T-helper 2 cell treated with Interferon-gamma antibody and Interleukin-4, amounts not matched to agents 100 ng/mL and 5 ng/mL, for 36 hours (primary cell): ENCODE measurements at regions not wholly inside any gene's neighbourhood (a gene's known extent, or its start where the extent isn't known, plus 50 kb on each side); places are given as distances from the start of the nearest gene placed in this dataset.

Experiments
- intact Hi-C: fragments of 100-400 bp; cut with micrococcal nuclease; formaldehyde crosslinking; loops from one replicate; pipeline ENCODE4 v1.15.1; 2023

- intact Hi-C loops = no loop called here
Observed at GRCh38 chr6:170098428-170099170, 192.3 kb downstream of the DLL1 start.

GRCh38 chr6:170097505-170098427 lies 193.1 kb downstream of the DLL1 start:
- intact Hi-C loops = no loop called here

- intact Hi-C loops = no loop called here
Observed at GRCh38 chr6:170096803-170097504, 193.9 kb downstream of the DLL1 start.

- intact Hi-C loops = no loop called here
Observed at GRCh38 chr6:170096191-170096802, 194.6 kb downstream of the DLL1 start.

DNA sequence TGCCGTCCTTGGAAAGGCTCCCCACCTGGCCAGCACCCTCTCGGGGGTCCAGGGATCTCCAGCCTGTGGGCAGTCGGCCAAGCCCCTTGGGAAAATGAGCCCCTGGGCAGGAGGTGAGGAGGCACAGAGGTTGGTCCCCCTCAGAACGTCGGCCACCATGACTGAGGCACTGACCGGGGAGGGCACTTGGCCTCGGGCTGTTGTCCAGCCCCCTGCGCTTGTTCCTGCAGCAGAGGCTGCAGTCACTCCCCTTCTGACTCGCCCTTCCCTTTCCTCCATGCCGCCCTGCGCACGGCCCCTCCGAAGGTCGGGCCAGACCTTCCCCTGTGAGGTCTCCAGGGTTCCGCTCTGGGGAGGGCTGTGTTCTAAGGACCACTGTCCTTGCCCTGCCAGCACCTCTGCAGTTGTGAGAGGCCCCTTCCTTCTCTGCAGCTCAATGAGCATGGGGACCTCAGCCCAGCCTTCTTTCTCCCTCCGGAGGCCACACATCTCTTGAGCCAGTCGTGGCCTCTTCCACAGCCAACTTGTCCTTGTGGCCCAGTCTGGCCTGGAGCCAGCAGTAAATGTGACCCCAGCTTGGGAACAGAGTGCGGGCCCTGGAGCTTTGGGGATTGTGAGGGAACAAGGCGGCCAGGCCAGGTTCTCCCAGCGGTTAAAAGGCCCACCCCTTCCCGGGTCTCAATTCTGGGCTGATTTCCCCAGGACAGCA lies 195.5 kb downstream of the DLL1 start:
- intact Hi-C loops = no loop called here

- intact Hi-C loops = no loop called here
Observed at GRCh38 chr6:170094686-170095272, 196.1 kb downstream of the DLL1 start.

DNA sequence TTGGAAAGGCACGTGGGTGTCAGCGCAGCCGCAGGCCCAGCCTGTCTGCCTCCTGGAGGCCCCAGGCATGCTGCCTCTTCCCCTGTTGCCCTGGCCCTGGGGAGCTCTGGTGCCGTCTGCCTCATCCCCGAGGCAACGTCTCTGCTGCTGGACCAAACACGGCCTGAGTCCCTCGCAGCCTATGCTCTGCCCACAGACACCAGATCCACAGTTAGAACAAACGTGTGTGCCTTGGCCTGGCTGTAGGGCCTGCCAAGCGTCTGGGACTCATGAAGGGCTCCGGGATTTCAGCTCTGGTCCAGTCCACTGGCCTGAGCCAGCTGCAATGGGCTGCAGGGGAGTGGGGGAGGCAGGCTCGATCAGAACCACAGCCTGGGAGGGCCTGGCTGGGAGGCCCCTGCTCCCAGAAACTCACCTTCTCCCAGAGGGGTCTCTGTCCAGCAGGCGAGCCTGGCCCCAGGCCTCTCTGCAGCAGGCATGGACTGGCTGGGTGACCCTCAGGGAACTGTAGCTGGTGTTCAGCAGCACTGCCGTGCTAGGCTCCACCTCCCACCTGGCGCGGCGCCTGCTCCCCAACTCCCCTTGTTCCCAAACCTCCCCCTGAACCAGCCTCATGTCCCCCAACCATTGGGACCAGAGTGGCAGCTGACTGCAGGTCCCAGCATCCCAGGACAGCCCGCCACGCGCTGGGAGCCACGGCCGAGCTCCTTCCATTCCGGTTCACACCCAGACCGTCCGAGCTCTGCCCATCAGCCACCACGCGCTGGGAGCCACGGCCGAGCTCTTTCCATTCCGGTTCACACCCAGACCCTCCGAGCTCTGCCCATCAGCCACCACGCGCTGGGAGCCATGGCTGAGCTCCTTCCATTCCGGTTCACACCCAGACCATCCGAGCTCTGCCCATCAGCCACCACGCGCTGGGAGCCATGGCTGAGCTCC lies 197.0 kb downstream of the DLL1 start:
- intact Hi-C loops = no loop called here

DNA sequence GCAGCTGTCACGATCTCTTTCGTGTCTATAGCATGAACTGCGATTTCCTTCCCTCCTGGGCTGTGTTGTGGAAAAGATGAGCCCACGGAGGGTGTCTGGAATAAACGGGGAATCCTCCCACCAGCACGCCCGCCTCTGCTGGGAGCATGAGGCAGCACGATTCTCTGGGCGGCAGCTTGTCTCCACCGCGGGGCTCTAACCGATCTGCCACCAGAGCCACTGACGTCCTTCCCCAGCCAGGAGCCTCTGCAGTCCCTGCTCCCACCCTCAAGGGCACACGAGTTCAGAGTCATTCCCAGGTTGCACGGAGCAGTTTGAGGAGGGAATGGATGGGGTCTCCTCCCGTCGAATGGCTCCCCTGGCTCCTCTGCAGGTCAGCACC lies 197.6 kb downstream of the DLL1 start:
- intact Hi-C loops = no loop called here

DNA sequence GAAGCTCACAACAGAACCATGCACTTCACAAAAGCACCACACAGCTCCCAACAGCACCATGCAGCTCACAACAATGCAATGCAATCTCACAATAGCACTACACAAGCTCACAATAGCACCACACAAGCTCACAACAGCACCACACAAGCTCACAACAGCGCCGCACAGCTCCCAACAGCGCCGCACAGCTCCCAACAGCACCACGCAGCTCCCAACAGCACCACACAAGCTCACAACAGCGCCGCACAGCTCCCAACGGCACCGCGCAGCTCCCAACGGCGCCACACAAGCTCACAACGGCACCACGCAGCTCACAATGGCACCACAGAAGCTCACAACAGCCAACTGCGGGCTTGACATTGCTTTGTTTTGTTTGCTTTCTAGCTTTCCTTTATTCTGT lies 198.1 kb downstream of the DLL1 start:
- intact Hi-C loops = no loop called here

- intact Hi-C loops = no loop called here
Observed at GRCh38 chr6:170091639-170092579, 199.0 kb downstream of the DLL1 start.

DNA sequence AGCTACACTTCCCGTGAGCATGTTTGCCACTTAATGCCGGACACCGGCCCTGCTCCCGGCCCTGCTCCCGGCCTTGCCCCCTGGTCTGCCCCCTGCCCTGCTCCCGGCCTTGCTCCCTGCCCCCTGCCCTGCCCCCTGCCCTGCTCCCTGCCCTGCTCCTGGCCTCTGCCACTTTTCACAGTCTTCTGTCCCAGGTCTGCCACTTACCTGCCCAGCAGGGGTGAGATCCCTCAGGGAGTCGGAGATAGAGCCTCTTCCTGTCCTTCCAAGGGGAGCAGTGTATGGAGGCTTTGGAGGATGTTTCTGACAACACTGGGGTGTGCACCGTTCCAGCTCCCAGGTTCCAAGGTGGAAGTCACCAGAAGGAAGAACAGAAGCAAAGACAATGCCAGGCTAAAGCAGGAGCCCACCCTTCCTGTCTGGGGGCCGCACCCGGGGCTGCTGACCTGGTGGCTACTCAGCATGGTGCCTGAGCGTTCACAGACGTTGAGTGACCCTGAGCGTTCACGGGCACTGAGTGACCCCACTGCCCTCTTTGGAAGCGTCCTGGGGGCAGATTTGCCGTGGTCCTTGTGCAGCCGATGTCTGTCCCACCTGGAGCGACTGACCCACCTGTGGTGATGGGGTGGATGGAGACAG lies 199.8 kb downstream of the DLL1 start:
- intact Hi-C loops = no loop called here

- intact Hi-C loops = no loop called here
Observed at GRCh38 chr6:170090561-170090960, 200.3 kb downstream of the DLL1 start.

- intact Hi-C loops = loop anchor here (2.0 to 10.0 kb wide), 4 partner anchors 57 to 463 kb away; partner anchors contain the start of genes FAM120B and PSMB1
Observed at GRCh38 chr6:170089963-170090362, 200.9 kb downstream of the DLL1 start.

GRCh38 chr6:170088582-170088955 lies 202.3 kb downstream of the DLL1 start:
- intact Hi-C loops = loop anchor here (2.0 to 10.0 kb wide), 4 partner anchors 58 to 464 kb away; partner anchors contain the start of genes FAM120B and PSMB1

- intact Hi-C loops = loop anchor here (2.0 to 10.0 kb wide), 4 partner anchors 59 to 465 kb away; partner anchors contain the start of genes FAM120B and PSMB1
Observed at GRCh38 chr6:170087941-170088581, 202.8 kb downstream of the DLL1 start.

DNA sequence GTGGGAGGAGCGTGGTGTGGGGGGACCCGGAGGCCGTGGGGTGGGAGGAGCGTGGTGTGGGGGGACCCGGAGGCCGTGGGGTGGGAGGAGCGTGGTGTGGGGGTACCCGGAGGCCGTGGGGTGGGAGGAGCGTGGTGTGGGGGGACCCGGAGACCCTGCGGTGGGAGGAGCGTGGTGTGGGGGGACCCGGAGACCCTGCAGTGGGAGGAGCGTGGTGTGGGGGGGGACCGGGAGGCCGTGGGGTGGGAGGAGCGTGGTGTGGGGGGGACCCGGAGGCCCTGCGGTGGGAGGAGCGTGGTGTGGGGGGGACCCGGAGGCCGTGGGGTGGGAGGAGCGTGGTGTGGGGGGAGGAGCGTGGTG lies 203.5 kb downstream of the DLL1 start:
- intact Hi-C loops = loop anchor here (10.0 kb wide), 1 partner anchor 187 kb away; no protein-coding TSS in a partner anchor
